Breast epithelium (tissue), 4 donors: ENCODE measurements at regions not wholly inside any gene's neighbourhood (a gene's known extent, or its start where the extent isn't known, plus 50 kb on each side); places are given as distances from the start of the nearest gene placed in this dataset.

ENCODE experiments used
- DNase-seq, 2 donors: peaks; one replicate each; pipeline ENCODE4 v3.0.0-alpha.2; 2019; ENCODE audit warnings: low spot score in 2 of 2
- H3K27ac ChIP-seq, 2 donors: fragments of 200-600 bp; sonication (generic) in 1 of 2; one replicate each; pipeline ENCODE4 v1.5.1; 2016 to 2019; ENCODE audit warnings: mild to moderate bottlenecking in 1 of 2
- H3K27me3 ChIP-seq, 2 donors: fragments of 200-600 bp; sonication (generic) in 1 of 2; one replicate each; pipeline versions ENCODE4 v1.5.1 to v1.6.0; 2017 to 2019; ENCODE audit warnings: control low read depth in 1 of 2, mild to moderate bottlenecking in 1 of 2
- H3K36me3 ChIP-seq: fragments of 200-600 bp; one replicate; pipeline ENCODE4 v1.5.1; 2019
- H3K4me1 ChIP-seq, 2 donors: fragments of 200-600 bp; sonication (generic); one replicate each; pipeline ENCODE4 v1.5.1; 2016 to 2019; ENCODE audit warnings: control low read depth in 1 of 2
- H3K4me3 ChIP-seq, 3 donors: fragments of 200-600 bp; sonication (generic); 1 replicate in 2 of 3; 2 replicates in 1 of 3; pipeline ENCODE4 v1.5.1; 2016 to 2019; ENCODE audit warnings: mild to moderate bottlenecking in 3 of 3, moderate library complexity in 2 of 3
- H3K9me3 ChIP-seq, 2 donors: fragments of 200-600 bp; sonication (generic) in 1 of 2; one replicate each; pipeline ENCODE4 v1.5.1; 2016 to 2019; ENCODE audit warnings: control low read depth in 1 of 2
- CTCF ChIP-seq, 3 donors: fragments of 450-650 bp; IDR thresholded peaks; one replicate each; pipeline ENCODE4 v1.5.1; 2016 to 2017; ENCODE audit warnings: antibody characterized with exemption in 3 of 3, mild to moderate bottlenecking in 3 of 3, moderate library complexity in 3 of 3
- POLR2A ChIP-seq: fragments of 450-650 bp; IDR thresholded peaks from one replicate; pipeline ENCODE4 v1.6.1; 2016; ENCODE audit warnings: antibody characterized with exemption, mild to moderate bottlenecking, moderate library complexity
- POLR2AphosphoS5 ChIP-seq, 3 donors: sonication (generic); formaldehyde crosslinking; IDR thresholded peaks; one replicate each; pipeline ENCODE4 v1.6.1; 2017; ENCODE audit warnings: antibody characterized with exemption in 3 of 3
- intact Hi-C: fragments of 100-400 bp; cut with DNase I; formaldehyde crosslinking; loops from one replicate; pipeline ENCODE4 v1.15.1; 2023; ENCODE audit warnings: low total_unique reads

- DNase-seq: no peak
- no peaks in the 10 kb centered on the region for H3K9me3 ChIP-seq
- no peak overlapping the region for H3K4me3 ChIP-seq
- H3K27ac ChIP-seq: no peak overlapping the region
- H3K36me3 ChIP-seq: no peaks in the 10 kb centered on the region
- intact Hi-C loops: no loop called here
- no peaks in the 10 kb centered on the region for H3K27me3 ChIP-seq
- TF ChIP-seq POLR2AphosphoS5 (IDR thresholded peaks at IDR 0.05): no peak
- TF ChIP-seq CTCF (IDR thresholded peaks at IDR 0.05): no peak
- TF ChIP-seq POLR2A: no peak
- peaks cover 0 to 12% of the 10 kb centered on the region in 2 donors for H3K4me1 ChIP-seq
Measured at GRCh38 chr20:19807946-19808330, 49.9 kb downstream of the RIN2 start.

GRCh38 chr20:19808498-19808897 is 50.4 kb downstream of the RIN2 start:
- H3K27me3 ChIP-seq: no peaks in the 10 kb centered on the region
- intact Hi-C loops: no loop called here
- no peak overlapping the region for H3K27ac ChIP-seq
- no peak for DNase-seq
- no peaks in the 10 kb centered on the region for H3K36me3 ChIP-seq
- no peaks in the 10 kb centered on the region for H3K9me3 ChIP-seq
- no peak overlapping the region for H3K4me3 ChIP-seq
- H3K4me1 ChIP-seq: peaks cover 0 to 12% of the 10 kb centered on the region in 2 donors
- TF ChIP-seq POLR2A (no peak), POLR2AphosphoS5 (IDR thresholded peaks at IDR 0.05) (no peak), CTCF (IDR thresholded peaks at IDR 0.05) (no peak)

GRCh38 chr20:19809505-19809904 is 51.4 kb downstream of the RIN2 start:
- Histone ChIP-seq H3K9me3 (no peaks in the 10 kb centered on the region), H3K4me1 (peaks cover 0 to 12% of the 10 kb centered on the region in 2 donors), H3K27ac (no peak overlapping the region), H3K36me3 (no peaks in the 10 kb centered on the region), H3K4me3 (no peak overlapping the region), H3K27me3 (no peaks in the 10 kb centered on the region)
- TF ChIP-seq POLR2AphosphoS5 (IDR thresholded peaks at IDR 0.05): no peak
- TF ChIP-seq CTCF (IDR thresholded peaks at IDR 0.05): no peak
- no peak for TF ChIP-seq POLR2A
- DNase-seq: no peak
- intact Hi-C loops: no loop called here

- Histone ChIP-seq H3K27ac (no peak overlapping the region), H3K36me3 (no peaks in the 10 kb centered on the region), H3K4me3 (no peak overlapping the region), H3K27me3 (no peaks in the 10 kb centered on the region), H3K9me3 (no peaks in the 10 kb centered on the region), H3K4me1 (peaks cover 0 to 12% of the 10 kb centered on the region in 2 donors)
- DNase-seq: no peak
- TF ChIP-seq CTCF (IDR thresholded peaks at IDR 0.05): no peak
- no peak for TF ChIP-seq POLR2A
- no peak for TF ChIP-seq POLR2AphosphoS5 (IDR thresholded peaks at IDR 0.05)
- intact Hi-C loops: no loop called here
Measured at GRCh38 chr20:19811231-19811630, 53.2 kb downstream of the RIN2 start.

- DNase-seq: no peak
- no peak overlapping the region for H3K4me3 ChIP-seq
- H3K27ac ChIP-seq: no peak overlapping the region
- H3K4me1 ChIP-seq: peaks cover 0 to 4% of the 10 kb centered on the region in 2 donors
- H3K36me3 ChIP-seq: no peaks in the 10 kb centered on the region
- intact Hi-C loops: no loop called here
- H3K9me3 ChIP-seq: no peaks in the 10 kb centered on the region
- no peaks in the 10 kb centered on the region for H3K27me3 ChIP-seq
- no peak for TF ChIP-seq POLR2AphosphoS5 (IDR thresholded peaks at IDR 0.05)
- TF ChIP-seq CTCF (IDR thresholded peaks at IDR 0.05): no peak
- TF ChIP-seq POLR2A: no peak
Measured at GRCh38 chr20:19812056-19812455, 54.0 kb downstream of the RIN2 start.
